WTC11 (cell line): ENCODE measurements at regions not wholly inside any gene's neighbourhood (a gene's known extent, or its start where the extent isn't known, plus 50 kb on each side); places are given as distances from the start of the nearest gene placed in this dataset.
A peak's percentile ranks its signal among the peaks of the same experiment; 100 is the strongest.

Source experiments
- ATAC-seq: fragments of 200-7000 bp; cut with Tn5 transposase; 2 replicates; pipeline ENCODE4 v1.10.0; 2021; ENCODE audit warnings: mild to moderate bottlenecking, moderate library complexity
- CTCF ChIA-PET: fragments of 300-600 bp; sonication (Branson Sonifier 250); formaldehyde crosslinking; loops from one replicate; lab custom pipeline; 2021; ENCODE audit warnings: antibody characterized with exemption; lab: Charles Lee
- POLR2A ChIA-PET: fragments of 350-600 bp; sonication (Branson Sonifier 250); formaldehyde crosslinking; loops from one replicate; lab custom pipeline; 2021; ENCODE audit warnings: antibody characterized with exemption; lab: Charles Lee
- DNase-seq: peaks from one replicate; pipeline ENCODE4 v3.0.0; 2021; ENCODE audit warnings: low spot score
- H3K27ac Mint-ChIP-seq: 2 replicates; pipeline ENCODE4 v1.8.0; 2021; ENCODE audit warnings: mixed read lengths
- H3K27me3 Mint-ChIP-seq: 2 replicates; pipeline ENCODE4 v1.8.0; 2021; ENCODE audit warnings: low read depth, mild to moderate bottlenecking, moderate library complexity, mixed read lengths
- H3K36me3 Mint-ChIP-seq: 2 replicates; pipeline ENCODE4 v1.8.0; 2021; ENCODE audit warnings: mixed read lengths
- H3K4me1 Mint-ChIP-seq: 2 replicates; pipeline ENCODE4 v1.8.0; 2022; ENCODE audit warnings: mixed read lengths
- H3K4me3 Mint-ChIP-seq: 2 replicates; pipeline ENCODE4 v1.8.0; 2021; ENCODE audit warnings: mild to moderate bottlenecking, moderate library complexity, mixed read lengths
- H3K9me3 Mint-ChIP-seq: 2 replicates; pipeline ENCODE4 v1.8.0; 2021; ENCODE audit warnings: mixed read lengths
- CBFB ChIP-seq: sonication (generic); formaldehyde crosslinking; IDR thresholded peaks from 2 replicates; pipeline ENCODE4 v1.8.1; 2022; ENCODE audit warnings: mild to moderate bottlenecking, low read depth, missing genetic modification reagents
- CTCF ChIP-seq: fragments of 200-600 bp; IDR thresholded peaks from 2 replicates; pipeline ENCODE4 v1.8.0; 2022; ENCODE audit warnings: antibody characterized with exemption
- EMX1 ChIP-seq: fragments of 250-450 bp; sonication (Bioruptor Pico); IDR thresholded peaks from 2 replicates; pipeline ENCODE4 v1.8.0; 2021; ENCODE audit warnings: mild to moderate bottlenecking
- GRHL2 ChIP-seq: fragments of 250-450 bp; sonication (Bioruptor Pico); IDR thresholded peaks from 2 replicates; pipeline ENCODE4 v1.8.0; 2022; ENCODE audit warnings: mild to moderate bottlenecking, moderate library complexity; ENCODE audit not compliant: insufficient replicate concordance, severe bottlenecking
- IRF2 ChIP-seq: sonication (generic); formaldehyde crosslinking; IDR thresholded peaks from 2 replicates; pipeline ENCODE4 v1.8.0; 2022; ENCODE audit warnings: low read depth, missing genetic modification reagents, borderline replicate concordance
- KAT7 ChIP-seq: sonication (generic); formaldehyde crosslinking; IDR thresholded peaks from 2 replicates; pipeline ENCODE4 v1.8.1; 2023; ENCODE audit warnings: missing genetic modification reagents, mild to moderate bottlenecking, borderline replicate concordance
- MYBL2 ChIP-seq: sonication (generic); formaldehyde crosslinking; IDR thresholded peaks from 2 replicates; pipeline ENCODE4 v1.8.1; 2023; ENCODE audit warnings: mild to moderate bottlenecking, moderate library complexity, missing genetic modification reagents
- NFATC4 ChIP-seq: fragments of 250-450 bp; sonication (Bioruptor Pico); IDR thresholded peaks from 2 replicates; pipeline ENCODE4 v1.9.0; 2021; ENCODE audit warnings: mild to moderate bottlenecking
- NFYB ChIP-seq: sonication (generic); formaldehyde crosslinking; conservative IDR thresholded peaks from 2 replicates; pipeline ENCODE4 v1.8.0; 2022; ENCODE audit warnings: low read depth, missing genetic modification reagents
- RELA ChIP-seq: sonication (generic); formaldehyde crosslinking; IDR thresholded peaks from 2 replicates; pipeline ENCODE4 v1.8.1; 2022; ENCODE audit warnings: missing genetic modification reagents, mild to moderate bottlenecking, borderline replicate concordance
- TCF7 ChIP-seq: sonication (generic); formaldehyde crosslinking; IDR thresholded peaks from 2 replicates; pipeline ENCODE4 v1.8.0; 2022; ENCODE audit warnings: mild to moderate bottlenecking, low read depth, missing genetic modification reagents, moderate library complexity
- TEAD1 ChIP-seq: sonication (generic); formaldehyde crosslinking; IDR thresholded peaks from 2 replicates; pipeline ENCODE4 v1.8.0; 2022; ENCODE audit warnings: mild to moderate bottlenecking, missing genetic modification reagents
- ZMAT4 ChIP-seq: fragments of 250-450 bp; sonication (Bioruptor Pico); IDR thresholded peaks from 2 replicates; pipeline ENCODE4 v1.9.0; 2021; ENCODE audit warnings: mild to moderate bottlenecking
- ZNF138 ChIP-seq: sonication (generic); formaldehyde crosslinking; conservative IDR thresholded peaks from 2 replicates; pipeline ENCODE4 v1.8.1; 2022; ENCODE audit warnings: mild to moderate bottlenecking, moderate library complexity, missing genetic modification reagents
- ZNF219 ChIP-seq: sonication (generic); formaldehyde crosslinking; IDR thresholded peaks from 2 replicates; pipeline ENCODE4 v1.8.0; 2023; ENCODE audit warnings: missing genetic modification reagents, mild to moderate bottlenecking, borderline replicate concordance
- ZNF317 ChIP-seq: sonication (generic); formaldehyde crosslinking; IDR thresholded peaks from 2 replicates; pipeline ENCODE4 v1.8.1; 2023; ENCODE audit warnings: low read depth, mild to moderate bottlenecking, moderate library complexity, missing genetic modification reagents, borderline replicate concordance
- ZNF396 ChIP-seq: fragments of 250-450 bp; sonication (Bioruptor Pico); IDR thresholded peaks from 2 replicates; pipeline ENCODE4 v1.8.0; 2021; ENCODE audit warnings: mild to moderate bottlenecking, moderate library complexity, borderline replicate concordance
- ZNF416 ChIP-seq: fragments of 250-450 bp; sonication (Bioruptor Pico); IDR thresholded peaks from 2 replicates; pipeline ENCODE4 v1.9.0; 2021; ENCODE audit warnings: mild to moderate bottlenecking, inconsistent platforms
- ZNF423 ChIP-seq: fragments of 250-450 bp; sonication (Bioruptor Pico); IDR thresholded peaks from 2 replicates; pipeline ENCODE4 v2.1.2; 2022; ENCODE audit warnings: mild to moderate bottlenecking, moderate library complexity
- TF ChIP-seq, protein P1 (sequence below): sonication (generic); formaldehyde crosslinking; IDR thresholded peaks from 2 replicates; pipeline ENCODE4 v1.8.0; 2022; ENCODE audit warnings: mild to moderate bottlenecking, missing genetic modification reagents
- TF ChIP-seq, protein P2 (sequence below): fragments of 250-450 bp; sonication (Bioruptor Pico); IDR thresholded peaks from 2 replicates; pipeline ENCODE4 v1.8.0; 2021; ENCODE audit warnings: mild to moderate bottlenecking
- TF ChIP-seq, protein P3 (sequence below): sonication (generic); formaldehyde crosslinking; IDR thresholded peaks from 2 replicates; pipeline ENCODE4 v1.8.1; 2023; ENCODE audit warnings: mild to moderate bottlenecking, missing genetic modification reagents, borderline replicate concordance

DNA sequence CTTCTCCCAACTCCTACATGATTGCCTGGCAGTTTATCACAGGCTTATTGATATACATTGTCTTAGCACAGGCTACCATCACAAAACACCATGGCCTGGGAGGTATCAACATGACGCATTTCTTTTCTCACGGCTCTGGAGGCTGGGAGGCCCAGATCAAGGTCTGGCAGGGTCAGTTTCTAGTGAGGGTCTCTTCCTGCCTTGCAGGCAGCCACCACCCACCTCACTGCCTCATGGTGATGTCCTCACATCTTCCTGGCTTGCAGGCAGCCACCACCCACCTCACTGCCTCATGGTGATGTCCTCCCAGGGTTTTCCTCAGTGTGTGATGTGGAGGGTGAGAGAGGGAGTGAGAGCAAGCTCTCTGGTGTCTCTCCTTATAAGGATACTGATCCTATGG lies 599.3 kb upstream of the MKI67 start (continued):
- no peak for TF ChIP-seq CBFB (CRISPR knock-in tag)

DNA sequence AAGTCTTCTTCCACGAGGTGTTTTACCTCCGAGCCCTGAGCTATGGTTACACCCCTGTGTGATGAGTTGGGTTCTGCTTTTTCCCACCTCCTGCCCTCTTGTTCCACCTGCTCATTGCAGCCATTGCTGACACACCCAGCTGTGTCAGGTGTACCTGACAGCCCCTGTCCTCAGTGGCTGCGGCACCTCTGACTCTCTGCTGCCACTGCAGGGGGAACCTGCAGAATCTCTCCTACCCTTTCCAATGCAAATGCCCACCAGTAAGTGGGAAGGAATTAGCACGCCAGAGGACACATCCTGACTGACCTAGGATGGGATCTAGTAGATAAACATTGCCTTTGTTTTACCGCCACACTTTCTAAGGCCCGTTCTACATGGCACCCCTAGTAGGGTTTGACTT lies 600.9 kb upstream of the MKI67 start:
- H3K9me3 Mint-ChIP-seq = no peaks in the 10 kb centered on the region
- no peaks in the 10 kb centered on the region; the same call in 1 of the 2 replicates for H3K27me3 Mint-ChIP-seq
- DNase-seq (peak; percentile 33), ATAC-seq (peak; percentile 91)
- peaks cover 16% of the 10 kb centered on the region for H3K4me1 Mint-ChIP-seq
- TF ChIP-seq RELA (CRISPR knock-in tag) (no peak), ZNF317 (CRISPR knock-in tag) (0 out of 2 replicates have a peak, but pooled peaks have one; percentile 24), GRHL2 (CRISPR knock-in tag) (no peak), TEAD1 (0 out of 2 replicates have a peak, but pooled peaks have one; percentile 20), ZMAT4 (no peak), NFATC4 (no peak)
- TF ChIP-seq, protein P1, sequence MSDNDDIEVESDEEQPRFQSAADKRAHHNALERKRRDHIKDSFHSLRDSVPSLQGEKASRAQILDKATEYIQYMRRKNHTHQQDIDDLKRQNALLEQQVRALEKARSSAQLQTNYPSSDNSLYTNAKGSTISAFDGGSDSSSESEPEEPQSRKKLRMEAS (CRISPR knock-in tag) = peak; percentile 44; the same call in 1 of the 2 replicates
- H3K4me3 Mint-ChIP-seq = no peak overlapping the region
- ChIA-PET CTCF (interaction anchor here (1.5 to 1.8 kb wide), 2 partner anchors 15 to 459 kb away, joined by 4 to 5 read pairs; no protein-coding TSS in a partner anchor), POLR2A (no interaction called here)
- H3K27ac Mint-ChIP-seq = no peak overlapping the region
- no peaks in the 10 kb centered on the region for H3K36me3 Mint-ChIP-seq

GRCh38 chr10:128729910-128730420 lies 603.7 kb upstream of the MKI67 start:
- Mint-ChIP-seq H3K36me3 (no peaks in the 10 kb centered on the region), H3K27ac (no peak overlapping the region), H3K27me3 (no peaks in the 10 kb centered on the region), H3K4me1 (peaks cover 23% of the 10 kb centered on the region), H3K9me3 (no peaks in the 10 kb centered on the region), H3K4me3 (no peak overlapping the region)
- CTCF ChIA-PET = no interaction called here
- ATAC-seq = no peak
- POLR2A ChIA-PET = no interaction called here
- no peak for DNase-seq
- TF ChIP-seq ZNF138 (CRISPR knock-in tag) (no peak), TCF7 (no peak), KAT7 (CRISPR knock-in tag) (no peak)

DNA sequence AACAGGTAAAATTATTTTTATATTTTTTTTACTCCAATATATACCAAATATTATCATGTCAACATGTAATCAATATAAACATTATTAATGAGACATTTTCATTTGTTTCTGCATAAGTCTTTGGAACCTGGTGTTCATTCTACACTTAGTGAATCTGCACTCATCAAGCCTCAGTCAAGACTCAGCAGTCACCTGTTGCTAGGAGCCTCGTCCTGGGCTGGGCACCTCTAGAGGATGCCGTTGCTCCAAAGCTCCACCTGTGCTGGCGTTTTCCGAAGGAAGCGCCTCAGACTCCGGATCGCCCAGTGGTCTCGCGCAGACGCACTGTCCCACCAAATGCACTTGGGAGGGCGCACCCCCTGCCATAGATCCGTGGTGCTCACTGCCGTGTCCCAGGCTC lies 604.7 kb upstream of the MKI67 start:
- Mint-ChIP-seq H3K27me3 (no peaks in the 10 kb centered on the region), H3K4me3 (no peak overlapping the region), H3K27ac (no peak overlapping the region), H3K36me3 (no peaks in the 10 kb centered on the region), H3K4me1 (peaks cover 25% of the 10 kb centered on the region), H3K9me3 (no peaks in the 10 kb centered on the region)
- no peak for ATAC-seq
- POLR2A ChIA-PET = interaction anchor here (0.6 kb wide), 1 partner anchor 140 kb away, joined by 3 read pairs; no protein-coding TSS in a partner anchor
- DNase-seq = no peak
- CTCF ChIA-PET = no interaction called here
- TF ChIP-seq IRF2 (CRISPR knock-in tag) (no peak), ZNF423 (no peak), ZNF138 (CRISPR knock-in tag) (no peak), NFYB (CRISPR knock-in tag) (no peak), ZNF416 (CRISPR knock-in tag) (no peak), MYBL2 (CRISPR knock-in tag) (no peak), EMX1 (no peak), ZNF396 (CRISPR knock-in tag) (no peak), ZNF219 (no peak), CBFB (CRISPR knock-in tag) (no peak), CTCF (no peak), RELA (CRISPR knock-in tag) (no peak)
- TF ChIP-seq, protein P2, sequence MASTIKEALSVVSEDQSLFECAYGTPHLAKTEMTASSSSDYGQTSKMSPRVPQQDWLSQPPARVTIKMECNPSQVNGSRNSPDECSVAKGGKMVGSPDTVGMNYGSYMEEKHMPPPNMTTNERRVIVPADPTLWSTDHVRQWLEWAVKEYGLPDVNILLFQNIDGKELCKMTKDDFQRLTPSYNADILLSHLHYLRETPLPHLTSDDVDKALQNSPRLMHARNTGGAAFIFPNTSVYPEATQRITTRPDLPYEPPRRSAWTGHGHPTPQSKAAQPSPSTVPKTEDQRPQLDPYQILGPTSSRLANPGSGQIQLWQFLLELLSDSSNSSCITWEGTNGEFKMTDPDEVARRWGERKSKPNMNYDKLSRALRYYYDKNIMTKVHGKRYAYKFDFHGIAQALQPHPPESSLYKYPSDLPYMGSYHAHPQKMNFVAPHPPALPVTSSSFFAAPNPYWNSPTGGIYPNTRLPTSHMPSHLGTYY = no peak
- TF ChIP-seq, protein P3, sequence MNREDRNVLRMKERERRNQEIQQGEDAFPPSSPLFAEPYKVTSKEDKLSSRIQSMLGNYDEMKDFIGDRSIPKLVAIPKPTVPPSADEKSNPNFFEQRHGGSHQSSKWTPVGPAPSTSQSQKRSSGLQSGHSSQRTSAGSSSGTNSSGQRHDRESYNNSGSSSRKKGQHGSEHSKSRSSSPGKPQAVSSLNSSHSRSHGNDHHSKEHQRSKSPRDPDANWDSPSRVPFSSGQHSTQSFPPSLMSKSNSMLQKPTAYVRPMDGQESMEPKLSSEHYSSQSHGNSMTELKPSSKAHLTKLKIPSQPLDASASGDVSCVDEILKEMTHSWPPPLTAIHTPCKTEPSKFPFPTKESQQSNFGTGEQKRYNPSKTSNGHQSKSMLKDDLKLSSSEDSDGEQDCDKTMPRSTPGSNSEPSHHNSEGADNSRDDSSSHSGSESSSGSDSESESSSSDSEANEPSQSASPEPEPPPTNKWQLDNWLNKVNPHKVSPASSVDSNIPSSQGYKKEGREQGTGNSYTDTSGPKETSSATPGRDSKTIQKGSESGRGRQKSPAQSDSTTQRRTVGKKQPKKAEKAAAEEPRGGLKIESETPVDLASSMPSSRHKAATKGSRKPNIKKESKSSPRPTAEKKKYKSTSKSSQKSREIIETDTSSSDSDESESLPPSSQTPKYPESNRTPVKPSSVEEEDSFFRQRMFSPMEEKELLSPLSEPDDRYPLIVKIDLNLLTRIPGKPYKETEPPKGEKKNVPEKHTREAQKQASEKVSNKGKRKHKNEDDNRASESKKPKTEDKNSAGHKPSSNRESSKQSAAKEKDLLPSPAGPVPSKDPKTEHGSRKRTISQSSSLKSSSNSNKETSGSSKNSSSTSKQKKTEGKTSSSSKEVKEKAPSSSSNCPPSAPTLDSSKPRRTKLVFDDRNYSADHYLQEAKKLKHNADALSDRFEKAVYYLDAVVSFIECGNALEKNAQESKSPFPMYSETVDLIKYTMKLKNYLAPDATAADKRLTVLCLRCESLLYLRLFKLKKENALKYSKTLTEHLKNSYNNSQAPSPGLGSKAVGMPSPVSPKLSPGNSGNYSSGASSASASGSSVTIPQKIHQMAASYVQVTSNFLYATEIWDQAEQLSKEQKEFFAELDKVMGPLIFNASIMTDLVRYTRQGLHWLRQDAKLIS (CRISPR knock-in tag) = no peak
